ENCODE measurements at regions not wholly inside any gene's neighbourhood (a gene's known extent, or its start where the extent isn't known, plus 50 kb on each side); places are given as distances from the start of the nearest gene placed in this dataset.

DNA sequence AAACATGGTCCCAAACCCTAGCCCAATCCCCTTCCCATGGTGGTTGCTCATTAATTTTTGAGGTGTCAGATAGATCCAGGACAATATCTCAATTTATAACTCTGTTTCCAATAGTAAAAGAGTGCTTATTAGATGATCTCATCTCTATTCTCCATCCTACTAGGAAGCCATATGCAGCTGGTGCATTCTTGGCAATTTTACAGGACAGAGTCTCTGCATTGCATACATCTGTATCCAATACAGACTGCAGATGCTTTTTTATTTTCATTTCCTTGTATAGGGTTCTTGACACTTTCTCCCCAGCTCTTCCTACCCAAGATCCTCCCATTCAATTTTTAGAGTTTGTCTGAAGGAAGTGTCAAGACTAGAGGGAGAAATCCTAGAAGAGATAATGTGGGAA is 194.8 kb upstream of the DPH6 start:
- TF ChIP-seq CTCF (IDR thresholded peaks at IDR 0.05) (no peak), POLR2AphosphoS5 (IDR thresholded peaks at IDR 0.05) (no peak), POLR2A (IDR thresholded peaks at IDR 0.05) (no peak)
